OCI-LY7 (cell line): ENCODE measurements at regions not wholly inside any gene's neighbourhood (a gene's known extent, or its start where the extent isn't known, plus 50 kb on each side); places are given as distances from the start of the nearest gene placed in this dataset.

ENCODE experiments used
- BruUV-seq: library from RNA; stranded (reverse); fragments of 400-500 nt; replicated peaks from 2 replicates; lab custom pipeline; 2021; lab: Mats Ljungman, UMichigan
- CTCF ChIA-PET: fragments of 300-600 bp; sonication (Branson Sonifier 250); formaldehyde crosslinking; loops from one replicate; lab custom pipeline; 2022; ENCODE audit warnings: antibody characterized with exemption; ENCODE audit not compliant: unreplicated experiment; lab: Charles Lee
- POLR2A ChIA-PET: fragments of 300-600 bp; sonication (Branson Sonifier 250); formaldehyde crosslinking; loops from one replicate; lab custom pipeline; 2022; ENCODE audit warnings: antibody characterized with exemption; lab: Charles Lee
- DNase-seq: peaks from one replicate; pipeline ENCODE4 v3.0.0-alpha.2; 2015; ENCODE audit warnings: low spot score
- H2AFZ ChIP-seq: fragments of 200-600 bp; sonication (generic), shearing (Covaris generic); 2 replicates; pipeline ENCODE4 v1.6.1; 2014; ENCODE audit warnings: mild to moderate bottlenecking, antibody characterized with exemption, low read length, moderate library complexity
- H3K27ac ChIP-seq: fragments of 200-600 bp; sonication (generic); 2 replicates; pipeline ENCODE4 v1.5.1; 2014; ENCODE audit warnings: mixed run types, low read depth, mild to moderate bottlenecking, moderate library complexity, low read length, inconsistent platforms; ENCODE audit not compliant: poor library complexity, severe bottlenecking
- H3K36me3 ChIP-seq: fragments of 200-600 bp; sonication (generic); 2 replicates; pipeline ENCODE4 v1.6.1; 2014; ENCODE audit warnings: mild to moderate bottlenecking, antibody characterized with exemption, low read length, moderate library complexity, mixed read lengths; ENCODE audit not compliant: insufficient read depth
- H3K4me1 ChIP-seq: fragments of 200-600 bp; sonication (generic); 2 replicates; pipeline ENCODE4 v1.5.1; 2014; ENCODE audit warnings: mild to moderate bottlenecking, low read length; ENCODE audit not compliant: insufficient read depth, poor library complexity, severe bottlenecking
- H3K4me2 ChIP-seq: fragments of 200-600 bp; sonication (generic); 2 replicates; pipeline ENCODE4 v1.6.1; 2014; ENCODE audit warnings: mild to moderate bottlenecking, low read length
- H3K4me3 ChIP-seq: fragments of 200-600 bp; sonication (generic); 2 replicates; pipeline ENCODE4 v1.5.1; 2014; ENCODE audit warnings: mild to moderate bottlenecking, low read depth, low read length; ENCODE audit not compliant: poor library complexity, severe bottlenecking
- H3K79me2 ChIP-seq: fragments of 200-600 bp; sonication (generic); 2 replicates; pipeline ENCODE4 v1.6.1; 2016; ENCODE audit warnings: low read depth, mild to moderate bottlenecking, low read length, moderate library complexity, mixed read lengths; ENCODE audit not compliant: insufficient read depth
- H3K9me2 ChIP-seq: fragments of 200-600 bp; sonication (generic); 2 replicates; pipeline ENCODE4 v1.6.1; 2016; ENCODE audit warnings: mild to moderate bottlenecking, low read length, mixed read lengths; ENCODE audit not compliant: insufficient read depth
- H3K9me3 ChIP-seq: fragments of 200-600 bp; sonication (generic); 2 replicates; pipeline ENCODE4 v1.6.1; 2014; ENCODE audit warnings: mild to moderate bottlenecking, mixed run types, low read length, mixed read lengths
- H4K20me1 ChIP-seq: fragments of 200-600 bp; sonication (generic); 2 replicates; pipeline ENCODE4 v1.6.1; 2014; ENCODE audit warnings: mild to moderate bottlenecking, antibody characterized with exemption, low read length, moderate library complexity, mixed read lengths; ENCODE audit not compliant: insufficient read depth
- CTCF ChIP-seq: fragments of 200-600 bp; sonication (generic); conservative IDR thresholded peaks from 2 replicates; pipeline ENCODE4 v1.5.1; 2014; ENCODE audit warnings: mild to moderate bottlenecking, antibody characterized with exemption, low read length, moderate library complexity, mixed read lengths
- EZH2phosphoT487 ChIP-seq: fragments of 200-600 bp; sonication (generic); IDR thresholded peaks from 2 replicates; pipeline ENCODE4 v1.6.1; 2018; ENCODE audit warnings: low read depth, borderline replicate concordance, mild to moderate bottlenecking, mixed run types, antibody characterized with exemption, low read length, moderate library complexity, mixed read lengths
- intact Hi-C: fragments of 100-400 bp; cut with micrococcal nuclease; formaldehyde crosslinking; loops from one replicate; pipeline ENCODE4 v1.10.0; 2022; ENCODE audit not compliant: unreplicated experiment

- Histone ChIP-seq H3K27ac (peak overlapping the region; percentile 48), H3K9me3 (no peaks in the 10 kb centered on the region), H3K79me2 (no peaks in the 10 kb centered on the region), H3K4me3 (peak overlapping the region; percentile 23), H3K9me2 (no peaks in the 10 kb centered on the region), H4K20me1 (no peaks in the 10 kb centered on the region), H3K4me1 (peaks cover 35% of the 10 kb centered on the region), H3K4me2 (peak overlapping the region; percentile 66), H2AFZ (peak overlapping the region; percentile 26; the same call in 1 of the 2 replicates), H3K36me3 (no peaks in the 10 kb centered on the region)
- ChIA-PET CTCF (interaction anchor here (0.5 to 2.6 kb wide), 5 partner anchors 9 to 802 kb away, joined by 3 to 24 read pairs (median 5); no protein-coding TSS in a partner anchor), POLR2A (interaction anchor here (0.7 to 6.9 kb wide), 11 partner anchors 11 to 559 kb away, joined by 3 to 94 read pairs (median 4); no protein-coding TSS in a partner anchor)
- TF ChIP-seq CTCF (no peak), EZH2phosphoT487 (no peak)
- intact Hi-C loops: loop anchor here (1.0 to 10.0 kb wide), 4 partner anchors 27 to 714 kb away; partner anchors contain the start of gene CADM1
- DNase-seq: no peak
- BruUV-seq: no TSS peak
Measured at GRCh38 chr11:115939104-115939730, 435.0 kb upstream of the CADM1 start.

- no peak overlapping the region for H3K4me2 ChIP-seq
- no peak overlapping the region for H2AFZ ChIP-seq
- no peak for TF ChIP-seq CTCF
- TF ChIP-seq EZH2phosphoT487: no peak
- H4K20me1 ChIP-seq: no peaks in the 10 kb centered on the region
- no peaks in the 10 kb centered on the region for H3K9me3 ChIP-seq
- no peak overlapping the region for H3K4me3 ChIP-seq
- ChIA-PET CTCF (no interaction called here), POLR2A (interaction anchor here (2.1 kb wide), 1 partner anchor 14 kb away, joined by 6 read pairs; no protein-coding TSS in a partner anchor)
- no peaks in the 10 kb centered on the region for H3K9me2 ChIP-seq
- no peaks in the 10 kb centered on the region for H3K79me2 ChIP-seq
- no peaks in the 10 kb centered on the region for H3K36me3 ChIP-seq
- H3K4me1 ChIP-seq: peaks cover 53% of the 10 kb centered on the region
- no TSS peak for BruUV-seq
- no peak for DNase-seq
- H3K27ac ChIP-seq: no peak overlapping the region
- intact Hi-C loops: loop anchor here (10.0 kb wide), 2 partner anchors 429 to 709 kb away; partner anchors contain the start of gene CADM1
Measured at GRCh38 chr11:115933564-115933963, 429.3 kb upstream of the CADM1 start.
